ENCODE measurements at regions not wholly inside any gene's neighbourhood (a gene's known extent, or its start where the extent isn't known, plus 50 kb on each side); places are given as distances from the start of the nearest gene placed in this dataset.

DNA sequence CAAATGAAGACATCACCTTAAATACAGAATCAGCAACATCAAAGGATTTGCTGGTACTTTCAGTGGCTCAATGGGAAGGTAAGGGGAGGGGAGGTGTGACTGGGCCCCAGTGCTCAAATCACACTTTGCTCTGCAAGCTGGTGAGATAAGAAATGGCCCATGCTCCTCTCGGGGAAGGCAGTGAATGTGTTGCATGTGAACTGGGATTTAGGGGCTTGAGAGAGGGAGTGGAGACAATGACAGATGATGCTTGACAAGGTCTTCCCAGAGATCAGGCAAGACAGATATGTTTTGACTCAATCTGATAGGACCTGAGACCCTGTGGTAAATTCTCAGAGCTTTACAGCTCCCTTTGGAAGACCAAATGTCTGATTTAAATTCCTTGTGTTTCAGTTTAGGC lies 233.0 kb upstream of the PROK2 start:
- whole genome bisulfite sequencing (ENCODE audit: insufficient coverage): 100% methylated on average over 1 of the region's 1 CpG
- Histone ChIP-seq H3K79me2 (ENCODE audit: insufficient read depth, low read length) (no peaks in the 10 kb centered on the region), H3K36me3 (replicated peaks in 1 of 2; ENCODE audit: control insufficient read depth in 1 of 2, insufficient read depth in 2 of 2, low read length in 2 of 2) (no peaks in the 10 kb centered on the region), H3K9me3 (replicated peaks in 1 of 2; ENCODE audit: control insufficient read depth in 1 of 2, insufficient read depth in 1 of 2, low read length in 2 of 2) (no peaks in the 10 kb centered on the region), H4K20me1 (ENCODE audit: insufficient read depth, low read length) (no peaks in the 10 kb centered on the region), H3K4me2 (replicated peaks; ENCODE audit: extremely low read depth, low read length, poor library complexity, severe bottlenecking) (no peak overlapping the region), H3K27me3 (ENCODE audit: control insufficient read depth in 2 of 2, insufficient read depth in 2 of 2, low read length in 2 of 2) (peaks cover 0 to 2% of the 10 kb centered on the region in 2 donors), H3K4me1 (ENCODE audit: control insufficient read depth in 1 of 2, insufficient read depth in 2 of 2, low read length in 2 of 2) (peaks cover 11% of the 10 kb centered on the region in 2 donors), H3K4me3 (replicated peaks in 1 of 3; ENCODE audit: low read depth in 2 of 3, low read length in 3 of 3) (no peak overlapping the region), H3K9ac (ENCODE audit: insufficient read depth, low read length, poor library complexity, severe bottlenecking) (no peak overlapping the region), H2AFZ (ENCODE audit: insufficient read depth, low read depth, low read length, poor library complexity, severe bottlenecking) (no peak overlapping the region), H3K27ac (ENCODE audit: low read depth in 1 of 2, low read length in 2 of 2) (no peak overlapping the region)
- Mint-ChIP-seq H3K36me3 (peaks cover 0 to 2% of the 10 kb centered on the region in 2 donors), H3K9me3 (peaks cover 0 to 5% (median 0%) of the 10 kb centered on the region in 7 donors), H3K4me3 (no peak overlapping the region), H3K27me3 (ENCODE audit: low read depth in 3 of 3) (peaks cover 0 to 11% (median 0%) of the 10 kb centered on the region in 3 donors), H3K27ac (peak overlapping the region in 2 of 7 donors; percentile 20 to 65), H3K4me1 (peaks cover 20% of the 10 kb centered on the region)
- TF ChIP-seq, protein P1, sequence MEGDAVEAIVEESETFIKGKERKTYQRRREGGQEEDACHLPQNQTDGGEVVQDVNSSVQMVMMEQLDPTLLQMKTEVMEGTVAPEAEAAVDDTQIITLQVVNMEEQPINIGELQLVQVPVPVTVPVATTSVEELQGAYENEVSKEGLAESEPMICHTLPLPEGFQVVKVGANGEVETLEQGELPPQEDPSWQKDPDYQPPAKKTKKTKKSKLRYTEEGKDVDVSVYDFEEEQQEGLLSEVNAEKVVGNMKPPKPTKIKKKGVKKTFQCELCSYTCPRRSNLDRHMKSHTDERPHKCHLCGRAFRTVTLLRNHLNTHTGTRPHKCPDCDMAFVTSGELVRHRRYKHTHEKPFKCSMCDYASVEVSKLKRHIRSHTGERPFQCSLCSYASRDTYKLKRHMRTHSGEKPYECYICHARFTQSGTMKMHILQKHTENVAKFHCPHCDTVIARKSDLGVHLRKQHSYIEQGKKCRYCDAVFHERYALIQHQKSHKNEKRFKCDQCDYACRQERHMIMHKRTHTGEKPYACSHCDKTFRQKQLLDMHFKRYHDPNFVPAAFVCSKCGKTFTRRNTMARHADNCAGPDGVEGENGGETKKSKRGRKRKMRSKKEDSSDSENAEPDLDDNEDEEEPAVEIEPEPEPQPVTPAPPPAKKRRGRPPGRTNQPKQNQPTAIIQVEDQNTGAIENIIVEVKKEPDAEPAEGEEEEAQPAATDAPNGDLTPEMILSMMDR (IDR thresholded peaks at IDR 0.05): no peak
- intact Hi-C loops (cut with micrococcal nuclease): no loop called here
- DNase-seq: no peak

DNA sequence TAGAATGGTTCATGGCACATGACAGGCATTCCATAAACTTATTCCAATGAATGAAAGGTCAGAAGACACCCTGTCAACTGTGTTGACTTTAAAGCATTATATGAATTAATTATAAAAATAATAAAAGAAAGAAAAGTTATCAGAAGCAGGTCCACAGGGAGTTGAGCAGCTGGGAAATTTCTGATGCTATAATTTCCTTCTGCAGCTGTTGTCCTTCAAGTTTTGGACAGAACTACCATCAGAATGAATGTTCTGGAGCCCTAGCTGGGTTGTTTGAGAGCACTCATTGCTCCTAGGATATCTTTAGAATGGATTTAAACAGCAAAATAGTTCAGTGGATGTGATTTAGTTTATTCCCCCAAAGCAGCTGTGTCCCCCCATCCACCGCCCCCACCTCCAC lies 232.4 kb upstream of the PROK2 start:
- intact Hi-C loops (cut with micrococcal nuclease): no loop called here
- Mint-ChIP-seq H3K4me1 (peaks cover 22% of the 10 kb centered on the region), H3K9me3 (peaks cover 0 to 2% (median 0%) of the 10 kb centered on the region in 7 donors), H3K4me3 (no peak overlapping the region), H3K27me3 (ENCODE audit: low read depth in 3 of 3) (peaks cover 0 to 6% (median 2%) of the 10 kb centered on the region in 3 donors), H3K36me3 (peaks cover 0 to 2% of the 10 kb centered on the region in 2 donors), H3K27ac (no peak overlapping the region)
- no peaks in the 10 kb centered on the region for H3K9me3 ChIP-seq (replicated peaks in 1 of 2; ENCODE audit: control insufficient read depth in 1 of 2, insufficient read depth in 1 of 2, low read length in 2 of 2)
- TF ChIP-seq, protein P1 (IDR thresholded peaks at IDR 0.05): no peak
- no CpG with 5 or more reads among the region's 1 CpG for WGBS (ENCODE audit: insufficient coverage)
- no peak overlapping the region for H3K4me3 ChIP-seq (replicated peaks in 1 of 3; ENCODE audit: low read depth in 2 of 3, low read length in 3 of 3)
- no peaks in the 10 kb centered on the region for H3K36me3 ChIP-seq (replicated peaks in 1 of 2; ENCODE audit: control insufficient read depth in 1 of 2, insufficient read depth in 2 of 2, low read length in 2 of 2)
- H3K4me2 ChIP-seq (replicated peaks; ENCODE audit: extremely low read depth, low read length, poor library complexity, severe bottlenecking): no peak overlapping the region
- DNase-seq: no peak
- H3K27me3 ChIP-seq (ENCODE audit: control insufficient read depth in 2 of 2, insufficient read depth in 2 of 2, low read length in 2 of 2): peaks cover 0 to 2% of the 10 kb centered on the region in 2 donors
- H3K4me1 ChIP-seq (ENCODE audit: control insufficient read depth in 1 of 2, insufficient read depth in 2 of 2, low read length in 2 of 2): peaks cover 11% of the 10 kb centered on the region in 2 donors
- H3K9ac ChIP-seq (ENCODE audit: insufficient read depth, low read length, poor library complexity, severe bottlenecking): no peak overlapping the region
- no peak overlapping the region for H3K27ac ChIP-seq (ENCODE audit: low read depth in 1 of 2, low read length in 2 of 2)
- H2AFZ ChIP-seq (ENCODE audit: insufficient read depth, low read depth, low read length, poor library complexity, severe bottlenecking): no peak overlapping the region
- H4K20me1 ChIP-seq (ENCODE audit: insufficient read depth, low read length): no peaks in the 10 kb centered on the region
- H3K79me2 ChIP-seq (ENCODE audit: insufficient read depth, low read length): no peaks in the 10 kb centered on the region
